Duodenal mucosa (tissue), 2 donors: ENCODE measurements at regions not wholly inside any gene's neighbourhood (a gene's known extent, or its start where the extent isn't known, plus 50 kb on each side); places are given as distances from the start of the nearest gene placed in this dataset.
"Not testable (repeated sequence)": the region's sequence is repeated elsewhere in the genome, so short reads cannot be mapped to it uniquely, and the experiment has no call there.

Experiments
- H3K27ac ChIP-seq: one replicate; pipeline ENCODE4 v1.7.0; 2013; ENCODE audit warnings: low read depth, low read length
- H3K27me3 ChIP-seq, 2 donors: one replicate each; pipeline ENCODE4 v1.7.0; 2013; ENCODE audit warnings: low read length in 2 of 2, control low read depth in 1 of 2; ENCODE audit not compliant: insufficient read depth in 2 of 2, control insufficient read depth in 1 of 2
- H3K36me3 ChIP-seq, 2 donors: one replicate each; pipeline ENCODE4 v1.7.0; 2013; ENCODE audit warnings: low read length in 2 of 2, control low read depth in 1 of 2; ENCODE audit not compliant: insufficient read depth in 2 of 2, control insufficient read depth in 1 of 2
- H3K4me1 ChIP-seq, 2 donors: one replicate each; pipeline ENCODE4 v1.7.0; 2013; ENCODE audit warnings: low read length in 2 of 2, control low read depth in 1 of 2; ENCODE audit not compliant: insufficient read depth in 2 of 2, control insufficient read depth in 1 of 2
- H3K4me3 ChIP-seq, 2 donors: one replicate each; pipeline ENCODE4 v1.7.0; 2013; ENCODE audit warnings: low read length in 2 of 2, low read depth in 1 of 2
- H3K9ac ChIP-seq, 2 donors: one replicate each; pipeline ENCODE4 v1.7.0; 2013; ENCODE audit warnings: low read length in 2 of 2, low read depth in 1 of 2
- H3K9me3 ChIP-seq, 2 donors: one replicate each; pipeline ENCODE4 v1.7.0; 2013; ENCODE audit warnings: low read length in 2 of 2, control low read depth in 1 of 2; ENCODE audit not compliant: control insufficient read depth in 1 of 2

- H3K4me3 ChIP-seq = no peak overlapping the region
- H3K27me3 ChIP-seq = no peaks in the 10 kb centered on the region
- H3K9ac ChIP-seq = no peak overlapping the region
- no peaks in the 10 kb centered on the region for H3K4me1 ChIP-seq
- no peak overlapping the region for H3K27ac ChIP-seq
- no peaks in the 10 kb centered on the region for H3K36me3 ChIP-seq
- no peaks in the 10 kb centered on the region for H3K9me3 ChIP-seq
Observed at GRCh38 chr2:188785490-188785889, 188.7 kb upstream of the COL3A1 start.

- H3K27me3 ChIP-seq = no peaks in the 10 kb centered on the region
- H3K27ac ChIP-seq = peak overlapping the region; percentile 45
- no peaks in the 10 kb centered on the region for H3K4me1 ChIP-seq
- H3K9me3 ChIP-seq = no peaks in the 10 kb centered on the region
- H3K36me3 ChIP-seq = no peaks in the 10 kb centered on the region
- H3K4me3 ChIP-seq = no peak overlapping the region
- no peak overlapping the region for H3K9ac ChIP-seq
Observed at GRCh38 chr2:188786368-188786841, 187.8 kb upstream of the COL3A1 start.

GRCh38 chr2:188787021-188787657, 187.0 kb upstream of the COL3A1 start:
- H3K4me3 ChIP-seq = no peak overlapping the region
- no peak overlapping the region for H3K9ac ChIP-seq
- H3K9me3 ChIP-seq = no peaks in the 10 kb centered on the region

GRCh38 chr2:188787658-188788240, 186.4 kb upstream of the COL3A1 start:
- H3K4me1 ChIP-seq = no peaks in the 10 kb centered on the region
- H3K9me3 ChIP-seq = no peaks in the 10 kb centered on the region
- H3K9ac ChIP-seq = no peak overlapping the region
- H3K27ac ChIP-seq = no peak overlapping the region
- H3K4me3 ChIP-seq = no peak overlapping the region
- no peaks in the 10 kb centered on the region for H3K27me3 ChIP-seq
- H3K36me3 ChIP-seq = no peaks in the 10 kb centered on the region

More at GRCh38 chr2:188787021-188787657, 187.0 kb upstream of the COL3A1 start:
- Histone ChIP-seq H3K27me3 (no peaks in the 10 kb centered on the region), H3K27ac (peak overlapping the region; percentile 45), H3K36me3 (no peaks in the 10 kb centered on the region), H3K4me1 (no peaks in the 10 kb centered on the region)

- H3K4me1 ChIP-seq = no peaks in the 10 kb centered on the region
- H3K9me3 ChIP-seq = no peaks in the 10 kb centered on the region
- no peak overlapping the region for H3K27ac ChIP-seq
- H3K9ac ChIP-seq = no peak overlapping the region
- no peaks in the 10 kb centered on the region for H3K36me3 ChIP-seq
- no peaks in the 10 kb centered on the region for H3K27me3 ChIP-seq
- no peak overlapping the region for H3K4me3 ChIP-seq
Observed at GRCh38 chr2:188788621-188789020, 185.6 kb upstream of the COL3A1 start.

- no peak overlapping the region for H3K27ac ChIP-seq
- H3K9me3 ChIP-seq = no peaks in the 10 kb centered on the region
- H3K27me3 ChIP-seq = no peaks in the 10 kb centered on the region
- H3K4me1 ChIP-seq = no peaks in the 10 kb centered on the region
- H3K4me3 ChIP-seq = no peak overlapping the region
- H3K36me3 ChIP-seq = no peaks in the 10 kb centered on the region
- H3K9ac ChIP-seq = no peak overlapping the region
Observed at GRCh38 chr2:188789951-188790350, 184.2 kb upstream of the COL3A1 start.

GRCh38 chr2:188794453-188794852, 179.7 kb upstream of the COL3A1 start:
- H3K4me3 ChIP-seq, H3K27me3 ChIP-seq, H3K36me3 ChIP-seq, H3K9me3 ChIP-seq, H3K9ac ChIP-seq, H3K27ac ChIP-seq, H3K4me1 ChIP-seq: not testable (repeated sequence)

- Histone ChIP-seq H3K27me3 (no peaks in the 10 kb centered on the region), H3K27ac (no peak overlapping the region), H3K36me3 (no peaks in the 10 kb centered on the region), H3K4me3 (no peak overlapping the region), H3K4me1 (no peaks in the 10 kb centered on the region), H3K9ac (no peak overlapping the region), H3K9me3 (no peaks in the 10 kb centered on the region)
Observed at GRCh38 chr2:188795762-188796161, 178.4 kb upstream of the COL3A1 start.

GRCh38 chr2:188797371-188797770, 176.8 kb upstream of the COL3A1 start:
- H3K27me3 ChIP-seq = no peaks in the 10 kb centered on the region
- no peak overlapping the region for H3K4me3 ChIP-seq
- no peak overlapping the region for H3K27ac ChIP-seq
- H3K9me3 ChIP-seq = peaks cover 0 to under 1% of the 10 kb centered on the region in 2 donors
- H3K4me1 ChIP-seq = no peaks in the 10 kb centered on the region
- no peak overlapping the region for H3K9ac ChIP-seq
- no peaks in the 10 kb centered on the region for H3K36me3 ChIP-seq

GRCh38 chr2:188798159-188798558, 176.0 kb upstream of the COL3A1 start:
- Histone ChIP-seq H3K36me3 (no peaks in the 10 kb centered on the region), H3K27me3 (no peaks in the 10 kb centered on the region), H3K9ac (no peak overlapping the region), H3K9me3 (peaks cover 0 to 2% of the 10 kb centered on the region in 2 donors), H3K4me3 (no peak overlapping the region), H3K4me1 (no peaks in the 10 kb centered on the region), H3K27ac (no peak overlapping the region)
